ENCODE measurements at regions not wholly inside any gene's neighbourhood (a gene's known extent, or its start where the extent isn't known, plus 50 kb on each side); places are given as distances from the start of the nearest gene placed in this dataset.

DNA sequence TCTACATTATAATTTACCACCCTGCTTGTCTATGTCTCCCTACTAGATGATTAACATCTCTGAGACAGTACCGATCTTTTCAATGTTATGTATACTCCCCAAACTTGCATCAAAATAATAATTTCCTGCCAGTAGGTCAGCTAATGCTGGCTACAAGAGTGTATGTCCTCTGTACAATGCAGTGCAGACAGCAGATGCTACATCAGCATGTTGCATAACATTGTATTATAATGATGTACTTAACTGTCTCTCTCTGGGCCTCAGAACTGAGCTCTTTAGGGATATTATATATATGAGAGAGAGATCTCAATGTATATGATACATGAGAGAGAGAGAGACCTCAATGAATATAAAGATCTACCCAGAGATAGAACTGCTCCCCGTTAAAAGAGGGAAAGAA lies 456.6 kb downstream of the SHQ1 start:
- no peak for DNase-seq
- Histone ChIP-seq H3K27me3 (ENCODE audit: insufficient read depth) (no peaks in the 10 kb centered on the region), H2AFZ (ENCODE audit: low read depth) (no peak overlapping the region), H3K79me2 (ENCODE audit: insufficient read depth) (peaks cover 75% of the 10 kb centered on the region), H4K20me1 (ENCODE audit: insufficient read depth) (peaks cover 94% of the 10 kb centered on the region), H3K27ac (ENCODE audit: low read depth in 2 of 2, low read length in 1 of 2) (no peak overlapping the region; a peak in 1 of 4 replicates), H3K9me3 (no peaks in the 10 kb centered on the region), H3F3A (replicated peaks; ENCODE audit: insufficient read depth) (no peaks in the 10 kb centered on the region), H3K4me1 (ENCODE audit: control insufficient read depth in 1 of 2, insufficient read depth in 2 of 2, low read depth in 1 of 2, low read length in 1 of 2) (peaks cover 0 to 6% of the 10 kb centered on the region in 2 experiments; a peak in 2 of 4 replicates), H3K9ac (no peak overlapping the region), H3K4me2 (no peak overlapping the region), H3K9me2 (no peaks in the 10 kb centered on the region), H3K36me3 (replicated peaks in 1 of 2; ENCODE audit: control insufficient read depth in 1 of 2, insufficient read depth in 2 of 2, low read length in 1 of 2) (no peaks in the 10 kb centered on the region), H3K4me3 (ENCODE audit: low read depth in 2 of 2, low read length in 1 of 2) (no peak overlapping the region)
- CTCF ChIA-PET = no interaction called here
- 96% methylated on average over 2 of the region's 2 CpGs for WGBS (ENCODE audit: low lambda C conversion rate)
- TF ChIP-seq NFIC (IDR thresholded peaks at IDR 0.05; ENCODE audit: borderline replicate concordance) (no peak), POLR2AphosphoS5 (IDR thresholded peaks at IDR 0.05; ENCODE audit: low read depth, low read length) (no peak), RCOR1 (IDR thresholded peaks at IDR 0.05; ENCODE audit: low read length) (no peak), JUND (IDR thresholded peaks at IDR 0.05) (no peak), SMC3 (IDR thresholded peaks at IDR 0.05; ENCODE audit: low read depth, low read length) (no peak)
- TF ChIP-seq, protein P1, sequence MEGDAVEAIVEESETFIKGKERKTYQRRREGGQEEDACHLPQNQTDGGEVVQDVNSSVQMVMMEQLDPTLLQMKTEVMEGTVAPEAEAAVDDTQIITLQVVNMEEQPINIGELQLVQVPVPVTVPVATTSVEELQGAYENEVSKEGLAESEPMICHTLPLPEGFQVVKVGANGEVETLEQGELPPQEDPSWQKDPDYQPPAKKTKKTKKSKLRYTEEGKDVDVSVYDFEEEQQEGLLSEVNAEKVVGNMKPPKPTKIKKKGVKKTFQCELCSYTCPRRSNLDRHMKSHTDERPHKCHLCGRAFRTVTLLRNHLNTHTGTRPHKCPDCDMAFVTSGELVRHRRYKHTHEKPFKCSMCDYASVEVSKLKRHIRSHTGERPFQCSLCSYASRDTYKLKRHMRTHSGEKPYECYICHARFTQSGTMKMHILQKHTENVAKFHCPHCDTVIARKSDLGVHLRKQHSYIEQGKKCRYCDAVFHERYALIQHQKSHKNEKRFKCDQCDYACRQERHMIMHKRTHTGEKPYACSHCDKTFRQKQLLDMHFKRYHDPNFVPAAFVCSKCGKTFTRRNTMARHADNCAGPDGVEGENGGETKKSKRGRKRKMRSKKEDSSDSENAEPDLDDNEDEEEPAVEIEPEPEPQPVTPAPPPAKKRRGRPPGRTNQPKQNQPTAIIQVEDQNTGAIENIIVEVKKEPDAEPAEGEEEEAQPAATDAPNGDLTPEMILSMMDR (IDR thresholded peaks at IDR 0.05) = no peak
- POLR2A ChIA-PET = interaction anchor here (1.6 kb wide), 1 partner anchor 8 kb away, joined by 3 read pairs; no protein-coding TSS in a partner anchor

DNA sequence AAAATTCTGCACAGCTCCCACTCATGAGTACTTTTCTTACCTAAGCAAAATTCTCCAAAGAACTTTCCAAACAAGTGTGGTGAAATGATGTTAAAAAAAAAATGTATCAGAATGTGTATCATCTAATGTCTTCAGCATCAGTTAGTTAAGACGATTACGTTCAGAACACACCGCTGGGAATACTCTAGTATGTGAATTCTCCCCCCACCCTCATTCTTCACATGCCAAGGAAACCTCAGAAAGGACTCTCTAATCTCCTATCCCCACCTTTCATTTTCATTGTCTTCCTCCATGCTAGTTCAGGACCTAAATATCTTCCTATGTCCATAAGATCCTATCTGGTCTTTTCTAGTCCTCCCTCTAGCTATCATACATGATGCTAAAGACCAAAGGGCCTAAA lies 457.4 kb downstream of the SHQ1 start:
- Histone ChIP-seq H3K9me3 (no peaks in the 10 kb centered on the region), H3K4me1 (ENCODE audit: control insufficient read depth in 1 of 2, insufficient read depth in 2 of 2, low read depth in 1 of 2, low read length in 1 of 2) (peaks cover 0 to 6% of the 10 kb centered on the region in 2 experiments; a peak in 2 of 4 replicates), H3K36me3 (replicated peaks in 1 of 2; ENCODE audit: control insufficient read depth in 1 of 2, insufficient read depth in 2 of 2, low read length in 1 of 2) (no peaks in the 10 kb centered on the region), H3K79me2 (ENCODE audit: insufficient read depth) (peaks cover 77% of the 10 kb centered on the region), H3K9ac (no peak overlapping the region), H3K4me3 (ENCODE audit: low read depth in 2 of 2, low read length in 1 of 2) (no peak overlapping the region), H3K27ac (ENCODE audit: low read depth in 2 of 2, low read length in 1 of 2) (no peak overlapping the region), H3K27me3 (ENCODE audit: insufficient read depth) (no peaks in the 10 kb centered on the region), H2AFZ (ENCODE audit: low read depth) (no peak overlapping the region), H3K9me2 (no peaks in the 10 kb centered on the region), H4K20me1 (ENCODE audit: insufficient read depth) (peaks cover 93% of the 10 kb centered on the region), H3K4me2 (no peak overlapping the region), H3F3A (replicated peaks; ENCODE audit: insufficient read depth) (no peaks in the 10 kb centered on the region)
- DNase-seq = no peak
- ChIA-PET CTCF (no interaction called here), POLR2A (interaction anchor here (0.6 kb wide), 1 partner anchor 88 kb away, joined by 4 read pairs; no protein-coding TSS in a partner anchor)
- TF ChIP-seq MEF2A (IDR thresholded peaks at IDR 0.05; ENCODE audit: borderline replicate concordance, low read depth) (no peak), TCF12 (IDR thresholded peaks at IDR 0.05) (no peak), RXRA (IDR thresholded peaks at IDR 0.05; ENCODE audit: borderline replicate concordance, low read depth) (no peak), FOXJ3 (CRISPR knock-in tag; IDR thresholded peaks at IDR 0.05) (no peak), GATA2 (CRISPR knock-in tag; IDR thresholded peaks at IDR 0.05) (no peak), EP300 (IDR thresholded peaks at IDR 0.05; ENCODE audit: borderline replicate concordance in 1 of 2, low read depth in 1 of 2, low read length in 1 of 2) (no peak), RCOR1 (IDR thresholded peaks at IDR 0.05; ENCODE audit: low read length) (no peak), SMC3 (IDR thresholded peaks at IDR 0.05; ENCODE audit: low read depth, low read length) (no peak)
- TF ChIP-seq, protein P2, sequence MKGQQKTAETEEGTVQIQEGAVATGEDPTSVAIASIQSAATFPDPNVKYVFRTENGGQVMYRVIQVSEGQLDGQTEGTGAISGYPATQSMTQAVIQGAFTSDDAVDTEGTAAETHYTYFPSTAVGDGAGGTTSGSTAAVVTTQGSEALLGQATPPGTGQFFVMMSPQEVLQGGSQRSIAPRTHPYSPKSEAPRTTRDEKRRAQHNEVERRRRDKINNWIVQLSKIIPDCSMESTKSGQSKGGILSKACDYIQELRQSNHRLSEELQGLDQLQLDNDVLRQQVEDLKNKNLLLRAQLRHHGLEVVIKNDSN (IDR thresholded peaks at IDR 0.05; ENCODE audit: borderline replicate concordance, low read depth) = no peak
- TF ChIP-seq, protein P1 (IDR thresholded peaks at IDR 0.05) = no peak
- 95% methylated on average over 3 of the region's 3 CpGs for WGBS (ENCODE audit: low lambda C conversion rate)
